Peyer's patch (tissue), 4 donors: ENCODE measurements at regions not wholly inside any gene's neighbourhood (a gene's known extent, or its start where the extent isn't known, plus 50 kb on each side); places are given as distances from the start of the nearest gene placed in this dataset.

Experiments
- CTCF ChIP-seq, 6 experiments: fragments of 450-650 bp in 4 of 6; fragments of 200-600 bp in 2 of 6; sonication (generic) in 1 of 6; IDR thresholded peaks; one replicate each; pipeline ENCODE4 v1.5.1; 2017 to 2019; ENCODE audit warnings: antibody characterized with exemption in 6 of 6, mild to moderate bottlenecking in 3 of 6, moderate library complexity in 1 of 6
- POLR2A ChIP-seq, 2 donors: fragments of 450-650 bp; IDR thresholded peaks; one replicate each; pipeline ENCODE4 v1.5.1; 2017; ENCODE audit warnings: antibody characterized with exemption in 2 of 2, mild to moderate bottlenecking in 2 of 2, moderate library complexity in 2 of 2

DNA sequence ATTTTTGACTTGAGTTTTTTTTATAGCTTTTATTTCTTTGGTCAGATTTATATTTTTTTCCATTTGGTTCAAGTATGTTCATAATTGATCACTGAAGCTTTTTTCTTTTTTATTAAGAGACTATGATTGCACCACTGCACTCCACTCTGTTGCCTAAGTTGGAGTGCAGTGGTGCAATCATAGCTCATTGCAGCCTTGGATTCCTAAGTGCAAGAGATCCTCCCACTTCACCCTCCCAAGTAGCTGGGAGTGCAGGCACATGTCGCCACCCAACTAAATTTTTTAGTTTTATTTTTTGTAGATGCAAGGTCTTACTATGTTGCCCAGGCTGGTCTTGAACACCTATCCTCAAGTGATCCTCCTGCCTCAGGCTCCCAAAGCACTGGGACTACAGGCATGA lies 97.7 kb upstream of the KIF5B start:
- TF ChIP-seq POLR2A (IDR thresholded peaks at IDR 0.05) (no peak), CTCF (IDR thresholded peaks at IDR 0.05) (no peak)
